PFSK-1 (cell line): ENCODE measurements at regions not wholly inside any gene's neighbourhood (a gene's known extent, or its start where the extent isn't known, plus 50 kb on each side); places are given as distances from the start of the nearest gene placed in this dataset.

Source experiments
- POLR2AphosphoS5 ChIP-seq: IDR thresholded peaks from 2 replicates; pipeline ENCODE4 v1.6.1; 2012; ENCODE audit warnings: low read depth, mild to moderate bottlenecking, control low read depth, low read length, moderate library complexity
- REST ChIP-seq, 2 experiments: IDR thresholded peaks; 2 replicates each; pipeline versions ENCODE4 v1.6.1 to v1.8.0; 2011 to 2012; ENCODE audit warnings: low read depth in 2 of 2, low read length in 2 of 2, control low read depth in 1 of 2, inconsistent platforms in 1 of 2, mild to moderate bottlenecking in 1 of 2, moderate library complexity in 1 of 2; ENCODE audit not compliant: insufficient read depth in 1 of 2

- TF ChIP-seq POLR2AphosphoS5 (no peak), REST (IDR thresholded peaks at IDR 0.05; ENCODE audit: insufficient read depth in 1 of 2, low read depth in 2 of 2, low read length in 2 of 2) (no peak)
These were observed 130.7 kb downstream of the SLC30A10 start for GRCh38 chr1:219797683-219798082.
